ENCODE measurements at regions not wholly inside any gene's neighbourhood (a gene's known extent, or its start where the extent isn't known, plus 50 kb on each side); places are given as distances from the start of the nearest gene placed in this dataset.
A peak's percentile ranks its signal among the peaks of the same experiment; 100 is the strongest.
"Not testable (repeated sequence)": the region's sequence is repeated elsewhere in the genome, so short reads cannot be mapped to it uniquely, and the experiment has no call there.

GRCh38 chr7:125423458-125424155 is 494.0 kb upstream of the POT1 start:
- H3K4me1 Mint-ChIP-seq, result no peaks in the 10 kb centered on the region
- H3K36me3 Mint-ChIP-seq (ENCODE audit: low read depth), result no peaks in the 10 kb centered on the region
- no peak overlapping the region for H3K4me3 Mint-ChIP-seq
- no peak overlapping the region for H3K27ac Mint-ChIP-seq
- peaks cover 16% of the 10 kb centered on the region for H3K9me3 Mint-ChIP-seq
- ATAC-seq (replicated peaks), result peak; percentile 57
- no peaks in the 10 kb centered on the region for H3K27me3 Mint-ChIP-seq

GRCh38 chr7:125421407-125421806 is 491.8 kb upstream of the POT1 start:
- not testable (repeated sequence) for H3K4me1 Mint-ChIP-seq; ATAC-seq (replicated peaks); H3K27ac Mint-ChIP-seq; H3K36me3 Mint-ChIP-seq (ENCODE audit: low read depth); H3K27me3 Mint-ChIP-seq; H3K4me3 Mint-ChIP-seq
- H3K9me3 Mint-ChIP-seq, result peaks cover 15% of the 10 kb centered on the region

- Mint-ChIP-seq H3K9me3 (peaks cover 24% of the 10 kb centered on the region), H3K4me1 (no peaks in the 10 kb centered on the region), H3K27ac (no peak overlapping the region), H3K4me3 (no peak overlapping the region), H3K36me3 (ENCODE audit: low read depth) (no peaks in the 10 kb centered on the region), H3K27me3 (no peaks in the 10 kb centered on the region)
- ATAC-seq (replicated peaks), result no peak
Observed at GRCh38 chr7:125412890-125413665, 483.5 kb upstream of the POT1 start.

GRCh38 chr7:125409921-125410320 is 480.3 kb upstream of the POT1 start:
- H3K4me3 Mint-ChIP-seq, result no peak overlapping the region
- peaks cover 25% of the 10 kb centered on the region for H3K9me3 Mint-ChIP-seq
- no peaks in the 10 kb centered on the region for H3K27me3 Mint-ChIP-seq
- no peaks in the 10 kb centered on the region for H3K36me3 Mint-ChIP-seq (ENCODE audit: low read depth)
- ATAC-seq (replicated peaks), result no peak
- H3K27ac Mint-ChIP-seq, result no peak overlapping the region
- no peaks in the 10 kb centered on the region for H3K4me1 Mint-ChIP-seq

GRCh38 chr7:125406111-125406510 is 476.5 kb upstream of the POT1 start:
- Mint-ChIP-seq H3K36me3 (ENCODE audit: low read depth) (no peaks in the 10 kb centered on the region), H3K4me3 (no peak overlapping the region), H3K4me1 (no peaks in the 10 kb centered on the region), H3K9me3 (peaks cover 11% of the 10 kb centered on the region), H3K27me3 (no peaks in the 10 kb centered on the region), H3K27ac (no peak overlapping the region)
- ATAC-seq (replicated peaks), result no peak

- no peaks in the 10 kb centered on the region for H3K27me3 Mint-ChIP-seq
- H3K4me3 Mint-ChIP-seq, result no peak overlapping the region
- H3K27ac Mint-ChIP-seq, result no peak overlapping the region
- H3K36me3 Mint-ChIP-seq (ENCODE audit: low read depth), result no peaks in the 10 kb centered on the region
- ATAC-seq (replicated peaks), result no peak
- no peaks in the 10 kb centered on the region for H3K4me1 Mint-ChIP-seq
- peaks cover 19% of the 10 kb centered on the region for H3K9me3 Mint-ChIP-seq
Observed at GRCh38 chr7:125399408-125399807, 469.8 kb upstream of the POT1 start.

GRCh38 chr7:125396466-125397151 is 467.0 kb upstream of the POT1 start:
- Mint-ChIP-seq H3K27me3 (no peaks in the 10 kb centered on the region), H3K4me1 (no peaks in the 10 kb centered on the region), H3K9me3 (peaks cover 23% of the 10 kb centered on the region), H3K27ac (no peak overlapping the region), H3K4me3 (no peak overlapping the region), H3K36me3 (ENCODE audit: low read depth) (no peaks in the 10 kb centered on the region)
- no peak for ATAC-seq (replicated peaks)

- Mint-ChIP-seq H3K36me3 (ENCODE audit: low read depth) (no peaks in the 10 kb centered on the region), H3K4me1 (no peaks in the 10 kb centered on the region), H3K27ac (no peak overlapping the region), H3K4me3 (no peak overlapping the region), H3K27me3 (no peaks in the 10 kb centered on the region), H3K9me3 (peaks cover 12% of the 10 kb centered on the region)
- ATAC-seq (replicated peaks), result no peak
Observed at GRCh38 chr7:125391921-125392320, 462.3 kb upstream of the POT1 start.

- Mint-ChIP-seq H3K4me1 (no peaks in the 10 kb centered on the region), H3K27ac (no peak overlapping the region), H3K36me3 (ENCODE audit: low read depth) (no peaks in the 10 kb centered on the region), H3K4me3 (no peak overlapping the region), H3K27me3 (no peaks in the 10 kb centered on the region), H3K9me3 (peaks cover 12% of the 10 kb centered on the region)
- no peak for ATAC-seq (replicated peaks)
Observed at GRCh38 chr7:125390981-125391380, 461.4 kb upstream of the POT1 start.

GRCh38 chr7:125386211-125386610 is 456.6 kb upstream of the POT1 start:
- Mint-ChIP-seq H3K27me3 (no peaks in the 10 kb centered on the region), H3K36me3 (ENCODE audit: low read depth) (no peaks in the 10 kb centered on the region), H3K4me1 (no peaks in the 10 kb centered on the region), H3K9me3 (peaks cover 8% of the 10 kb centered on the region), H3K27ac (no peak overlapping the region), H3K4me3 (no peak overlapping the region)
- ATAC-seq (replicated peaks), result no peak

- no peaks in the 10 kb centered on the region for H3K27me3 Mint-ChIP-seq
- H3K36me3 Mint-ChIP-seq (ENCODE audit: low read depth), result no peaks in the 10 kb centered on the region
- no peak overlapping the region for H3K4me3 Mint-ChIP-seq
- no peak for ATAC-seq (replicated peaks)
- H3K4me1 Mint-ChIP-seq, result no peaks in the 10 kb centered on the region
- H3K9me3 Mint-ChIP-seq, result peaks cover 5% of the 10 kb centered on the region
- no peak overlapping the region for H3K27ac Mint-ChIP-seq
Observed at GRCh38 chr7:125383324-125383723, 453.7 kb upstream of the POT1 start.

GRCh38 chr7:125382401-125382800 is 452.8 kb upstream of the POT1 start:
- Mint-ChIP-seq H3K4me3 (no peak overlapping the region), H3K27ac (no peak overlapping the region), H3K4me1 (no peaks in the 10 kb centered on the region), H3K9me3 (peaks cover 3% of the 10 kb centered on the region), H3K27me3 (no peaks in the 10 kb centered on the region), H3K36me3 (ENCODE audit: low read depth) (no peaks in the 10 kb centered on the region)
- no peak for ATAC-seq (replicated peaks)

GRCh38 chr7:125375942-125376341 is 446.3 kb upstream of the POT1 start:
- H3K27ac Mint-ChIP-seq, result no peak overlapping the region

GRCh38 chr7:125370502-125370901 is 440.9 kb upstream of the POT1 start:
- H3K27ac Mint-ChIP-seq, result no peak overlapping the region
- no peak for ATAC-seq (replicated peaks)
- peaks cover 5% of the 10 kb centered on the region for H3K9me3 Mint-ChIP-seq
- H3K27me3 Mint-ChIP-seq, result no peaks in the 10 kb centered on the region
- no peaks in the 10 kb centered on the region for H3K4me1 Mint-ChIP-seq
- no peaks in the 10 kb centered on the region for H3K36me3 Mint-ChIP-seq (ENCODE audit: low read depth)
- no peak overlapping the region for H3K4me3 Mint-ChIP-seq

More at GRCh38 chr7:125375942-125376341, 446.3 kb upstream of the POT1 start:
- H3K36me3 Mint-ChIP-seq (ENCODE audit: low read depth), result no peaks in the 10 kb centered on the region
- H3K27me3 Mint-ChIP-seq, result no peaks in the 10 kb centered on the region
- no peak for ATAC-seq (replicated peaks)
- no peaks in the 10 kb centered on the region for H3K9me3 Mint-ChIP-seq
- H3K4me3 Mint-ChIP-seq, result no peak overlapping the region
- H3K4me1 Mint-ChIP-seq, result no peaks in the 10 kb centered on the region

- Mint-ChIP-seq H3K4me1 (no peaks in the 10 kb centered on the region), H3K4me3 (no peak overlapping the region), H3K27ac (no peak overlapping the region), H3K9me3 (peaks cover 11% of the 10 kb centered on the region), H3K27me3 (no peaks in the 10 kb centered on the region), H3K36me3 (ENCODE audit: low read depth) (no peaks in the 10 kb centered on the region)
- ATAC-seq (replicated peaks), result no peak
Observed at GRCh38 chr7:125363873-125364272, 434.2 kb upstream of the POT1 start.

All from activated T-helper 17 cell treated with anti-CD3 and anti-CD28 coated beads, Interleukin-2, amount 50 U/mL, for 72 hours (primary cell).